Astrocyte of the cerebellum (primary cell): ENCODE measurements at regions not wholly inside any gene's neighbourhood (a gene's known extent, or its start where the extent isn't known, plus 50 kb on each side); places are given as distances from the start of the nearest gene placed in this dataset.

Source experiments
- DNase-seq: peaks from one replicate; pipeline ENCODE4 v3.0.0-alpha.2; 2011; ENCODE audit warnings: low read depth
- H3K4me3 ChIP-seq: 2 replicates; pipeline ENCODE4 v1.5.1; 2011; ENCODE audit warnings: mild to moderate bottlenecking, low read depth, low read length, moderate library complexity
- in situ Hi-C: cut with HindIII; loops from 2 replicates; pipeline ENCODE4 v1.10.0; 2017; ENCODE audit warnings: low sequenced_read_pairs
- TF ChIP-seq, protein P1 (sequence below): IDR thresholded peaks from 2 replicates; pipeline ENCODE4 v1.5.1; 2012; ENCODE audit warnings: low read length, low read depth, moderate library complexity, mild to moderate bottlenecking; ENCODE audit errors: missing control alignments

DNA sequence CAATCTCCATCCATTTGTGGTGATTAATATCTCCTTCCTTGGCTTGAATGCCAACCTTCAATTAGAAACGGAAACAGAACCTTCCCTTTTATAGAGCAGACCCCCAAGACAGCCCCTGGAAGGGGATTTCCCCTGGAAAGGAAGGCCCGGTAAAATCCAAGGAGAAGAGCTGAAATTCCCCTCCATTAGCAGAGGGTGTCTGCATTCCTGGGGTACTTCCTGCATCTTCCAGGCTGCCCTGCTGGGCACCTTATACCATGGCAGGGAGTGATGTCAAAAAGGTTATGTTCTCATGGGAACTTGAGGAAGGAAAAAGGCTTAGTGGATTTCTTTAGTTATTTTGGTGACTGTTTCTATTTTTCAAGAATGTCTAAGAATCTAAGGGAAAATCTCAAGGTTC, 116.7 kb upstream of the NEO1 start:
- DNase-seq: no peak
- H3K4me3 ChIP-seq: no peak overlapping the region
- TF ChIP-seq, protein P1, sequence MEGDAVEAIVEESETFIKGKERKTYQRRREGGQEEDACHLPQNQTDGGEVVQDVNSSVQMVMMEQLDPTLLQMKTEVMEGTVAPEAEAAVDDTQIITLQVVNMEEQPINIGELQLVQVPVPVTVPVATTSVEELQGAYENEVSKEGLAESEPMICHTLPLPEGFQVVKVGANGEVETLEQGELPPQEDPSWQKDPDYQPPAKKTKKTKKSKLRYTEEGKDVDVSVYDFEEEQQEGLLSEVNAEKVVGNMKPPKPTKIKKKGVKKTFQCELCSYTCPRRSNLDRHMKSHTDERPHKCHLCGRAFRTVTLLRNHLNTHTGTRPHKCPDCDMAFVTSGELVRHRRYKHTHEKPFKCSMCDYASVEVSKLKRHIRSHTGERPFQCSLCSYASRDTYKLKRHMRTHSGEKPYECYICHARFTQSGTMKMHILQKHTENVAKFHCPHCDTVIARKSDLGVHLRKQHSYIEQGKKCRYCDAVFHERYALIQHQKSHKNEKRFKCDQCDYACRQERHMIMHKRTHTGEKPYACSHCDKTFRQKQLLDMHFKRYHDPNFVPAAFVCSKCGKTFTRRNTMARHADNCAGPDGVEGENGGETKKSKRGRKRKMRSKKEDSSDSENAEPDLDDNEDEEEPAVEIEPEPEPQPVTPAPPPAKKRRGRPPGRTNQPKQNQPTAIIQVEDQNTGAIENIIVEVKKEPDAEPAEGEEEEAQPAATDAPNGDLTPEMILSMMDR: no peak
- in situ Hi-C loops: no loop called here

DNA sequence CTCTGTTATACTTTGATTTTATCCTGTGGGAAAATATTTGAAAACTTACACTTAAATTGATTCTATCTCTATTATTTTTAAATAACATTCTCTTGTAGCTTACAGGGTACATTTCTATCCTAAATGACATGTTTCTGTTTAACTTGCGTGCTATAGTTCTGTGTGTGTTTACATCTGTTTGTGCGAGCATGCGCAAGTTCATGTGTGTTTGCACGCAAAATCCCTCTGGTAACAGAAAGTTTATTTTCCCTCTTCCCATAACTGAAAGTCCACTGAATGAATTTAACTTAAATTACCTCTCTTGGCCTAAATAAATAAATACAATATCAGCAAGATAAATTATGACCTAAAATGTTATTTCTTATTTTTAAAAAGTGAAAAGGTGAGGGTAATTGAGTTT, 117.3 kb upstream of the NEO1 start:
- H3K4me3 ChIP-seq: no peak overlapping the region
- TF ChIP-seq, protein P1: no peak
- DNase-seq: no peak
- in situ Hi-C loops: no loop called here

DNA sequence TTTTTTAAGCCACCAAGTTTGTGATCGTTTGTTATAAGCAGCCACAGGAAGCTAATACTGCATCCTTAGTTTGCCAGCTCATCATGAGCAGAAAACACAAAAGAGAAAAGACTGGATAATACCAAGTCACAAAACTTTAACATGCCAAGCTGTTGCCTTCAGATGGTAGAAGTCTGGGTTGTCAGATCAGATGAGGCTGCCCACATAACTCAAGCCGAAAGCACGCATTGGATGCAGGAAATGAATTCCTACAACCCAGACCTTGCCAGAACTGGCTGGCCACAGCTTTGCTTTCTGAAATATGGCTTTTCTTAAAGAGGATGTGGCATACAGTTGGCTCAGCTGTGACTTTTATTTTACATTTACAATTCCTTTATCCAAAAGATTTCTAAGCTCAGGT, 118.3 kb upstream of the NEO1 start:
- TF ChIP-seq, protein P1: no peak
- H3K4me3 ChIP-seq: no peak overlapping the region
- in situ Hi-C loops: no loop called here
- no peak for DNase-seq

DNA sequence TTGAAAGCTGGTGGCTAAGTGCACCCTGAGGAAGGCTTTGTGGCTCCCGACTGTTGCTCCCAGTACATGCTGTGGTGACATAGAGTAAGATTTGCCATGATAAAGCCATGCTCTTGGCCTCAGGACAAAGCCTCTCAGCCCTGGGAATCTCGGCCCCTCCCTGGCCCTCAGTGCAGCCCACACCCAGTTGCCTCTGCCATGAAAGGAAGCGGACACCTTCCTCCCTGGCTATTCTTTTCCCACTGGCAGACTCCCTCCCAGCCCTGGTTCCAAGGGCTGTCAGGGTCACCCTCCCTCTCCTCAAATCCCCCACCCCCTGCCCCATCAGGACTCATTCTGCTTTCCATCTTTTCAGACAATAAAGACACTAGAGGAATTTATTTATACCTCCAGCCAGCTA, 119.8 kb upstream of the NEO1 start:
- H3K4me3 ChIP-seq: no peak overlapping the region
- in situ Hi-C loops: no loop called here
- TF ChIP-seq, protein P1: no peak
- no peak for DNase-seq

DNA sequence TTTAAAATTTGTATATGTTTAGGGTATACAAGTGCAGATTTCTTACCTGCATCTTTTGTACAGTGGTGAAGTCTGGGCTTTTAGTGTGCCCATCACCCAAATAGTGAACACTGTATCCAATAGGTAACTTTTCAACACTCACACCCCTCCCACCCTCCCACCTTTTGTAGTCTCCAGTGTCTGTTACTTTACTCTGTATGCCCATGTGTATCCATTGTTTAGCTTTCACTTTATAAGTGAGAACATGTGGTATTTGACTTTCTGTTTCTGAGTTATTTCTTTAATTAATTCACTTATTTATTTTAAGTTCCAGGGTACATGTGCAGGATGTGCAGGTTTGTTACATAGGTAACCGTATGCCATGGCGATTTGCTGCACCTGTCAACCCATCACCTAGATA, 124.8 kb upstream of the NEO1 start:
- in situ Hi-C loops: no loop called here
- no peak for DNase-seq
- no peak overlapping the region for H3K4me3 ChIP-seq
- TF ChIP-seq, protein P1: no peak

DNA sequence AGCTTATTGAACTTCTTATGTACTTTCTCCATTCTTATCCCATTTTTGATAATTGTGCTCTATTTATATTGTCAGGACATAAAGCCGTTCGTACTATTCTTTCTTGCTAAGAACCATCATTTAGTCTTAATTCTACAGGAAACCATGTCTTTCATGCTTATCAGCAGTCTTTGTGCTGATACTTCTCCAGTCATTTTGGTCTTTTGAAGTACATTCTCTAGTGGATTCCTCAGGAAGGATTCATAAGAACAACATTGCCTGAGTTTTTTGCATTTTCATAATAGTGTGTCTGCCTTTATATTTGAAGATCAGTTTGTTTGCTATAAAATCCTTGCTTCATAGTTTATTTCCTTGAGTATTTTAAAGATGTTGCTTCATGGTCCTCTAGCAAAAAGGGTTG, 126.6 kb upstream of the NEO1 start:
- in situ Hi-C loops: no loop called here
- TF ChIP-seq, protein P1: no peak
- no peak overlapping the region for H3K4me3 ChIP-seq
- DNase-seq: no peak

DNA sequence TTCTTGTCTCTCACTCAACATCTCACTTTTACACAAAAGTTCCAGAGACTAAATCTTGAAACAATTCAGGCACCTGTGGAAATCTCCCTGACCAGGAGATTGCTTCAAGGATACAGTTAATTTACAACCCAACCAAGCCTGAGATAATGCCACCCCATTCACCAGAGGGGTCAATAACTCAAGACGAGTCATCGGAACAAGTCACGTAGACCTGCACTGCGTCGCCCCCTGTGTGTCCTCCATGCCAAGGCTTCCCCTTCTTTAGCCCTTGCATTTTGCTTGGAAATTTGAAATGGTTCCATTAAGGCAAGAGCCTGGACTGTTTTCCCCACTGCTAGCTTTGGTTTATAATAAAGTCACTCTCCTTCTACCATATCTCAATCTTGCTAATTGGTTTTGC, 129.0 kb upstream of the NEO1 start:
- H3K4me3 ChIP-seq: no peak overlapping the region
- in situ Hi-C loops: no loop called here
- DNase-seq: no peak
- TF ChIP-seq, protein P1: no peak
